K562 (cell line): ENCODE measurements at regions not wholly inside any gene's neighbourhood (a gene's known extent, or its start where the extent isn't known, plus 50 kb on each side); places are given as distances from the start of the nearest gene placed in this dataset.

ENCODE experiments used
- ATAC-seq: fragments of 200-7000 bp; cut with Tn5 transposase; 3 replicates; pipeline ENCODE4 v1.9.1; 2020; ENCODE audit warnings: moderate library complexity
- BruUV-seq: library from RNA; stranded (reverse); fragments of 400-500 nt; replicated peaks from 2 replicates; lab custom pipeline; 2021; lab: Mats Ljungman, UMichigan
- CTCF ChIA-PET: fragments of 300-600 bp; formaldehyde crosslinking; extraction: SDS; loops from one replicate; lab custom pipeline; 2021; ENCODE audit warnings: low intra/inter-chr PET ratio; lab: Yijun Ruan, JAX
- POLR2A ChIA-PET: fragments of 300-600, 350-650 bp; sonication (Branson Sonifier 250); formaldehyde crosslinking; extraction: SDS; loops from one replicate; lab custom pipeline; 2021; ENCODE audit warnings: antibody characterized with exemption, inconsistent platforms; lab: Yijun Ruan, JAX
- DNase-seq, 4 experiments: peaks; one replicate each; pipeline versions ENCODE4 v3.0.0 to v3.0.0-alpha.2; 2011 to 2018; ENCODE audit warnings: low spot score in 3 of 4, mixed read lengths in 3 of 4; ENCODE audit errors: extremely low read depth in 1 of 4
- FAIRE-seq: peaks from 2 replicates; lab custom pipeline; 2011; peaks lifted over from hg19 to GRCh38; lab: Jason Lieb, UNC
- H2AFZ ChIP-seq: 2 replicates; pipeline ENCODE4 v1.6.0; 2011; ENCODE audit warnings: low read depth, low read length, control low read depth, inconsistent platforms
- H3K27ac ChIP-seq: fragments of 200-600 bp; 3 replicates; pipeline ENCODE4 v1.8.0; 2011; ENCODE audit warnings: low read depth, mild to moderate bottlenecking, control low read depth, inconsistent platforms, low read length, moderate library complexity, mixed read lengths; ENCODE audit errors: extremely low read depth
- H3K27me3 ChIP-seq, 2 experiments: fragments of 300-600 bp in 1 of 2; 2 replicates in 1 of 2; 3 replicates in 1 of 2; pipeline versions ENCODE4 v1.6.0 to v1.8.0; 2011; ENCODE audit warnings: inconsistent platforms in 2 of 2, low read length in 2 of 2, mild to moderate bottlenecking in 1 of 2, mixed read lengths in 1 of 2, moderate library complexity in 1 of 2; ENCODE audit not compliant: control insufficient read depth in 2 of 2, insufficient read depth in 2 of 2
- H3K36me3 ChIP-seq: fragments of 300-600 bp; 3 replicates; pipeline ENCODE4 v1.8.0; 2011; ENCODE audit warnings: mild to moderate bottlenecking, low read length, inconsistent platforms; ENCODE audit not compliant: control insufficient read depth, insufficient read depth
- H3K4me1 ChIP-seq, 2 experiments: fragments of 200-600 bp in 1 of 2; replicated peaks in 1 of 2; 2 replicates in 1 of 2; 3 replicates in 1 of 2; pipeline versions ENCODE4 v1.5.1 to v1.8.0; 2011; ENCODE audit warnings: inconsistent platforms in 2 of 2, low read length in 2 of 2, mild to moderate bottlenecking in 1 of 2, mixed read lengths in 1 of 2, moderate library complexity in 1 of 2; ENCODE audit not compliant: control insufficient read depth in 2 of 2, insufficient read depth in 2 of 2
- H3K4me2 ChIP-seq: 2 replicates; pipeline ENCODE4 v1.6.1; 2011; ENCODE audit warnings: low read length, control low read depth, inconsistent platforms, mixed read lengths; ENCODE audit not compliant: insufficient read depth
- H3K4me3 ChIP-seq: fragments of 200-600 bp; sonication (generic), shearing (Covaris generic); 2 replicates; pipeline ENCODE4 v1.5.1; 2016; ENCODE audit warnings: control low read depth, inconsistent platforms
- H3K79me2 ChIP-seq: fragments of 200-600 bp; 3 replicates; pipeline ENCODE4 v1.8.0; 2011; ENCODE audit warnings: low read length, inconsistent platforms; ENCODE audit not compliant: control insufficient read depth, insufficient read depth
- H3K9ac ChIP-seq, 2 experiments: 2 replicates each; pipeline versions ENCODE4 v1.6.0 to v1.6.1; 2011; ENCODE audit warnings: low read depth in 2 of 2, low read length in 2 of 2, control low read depth in 1 of 2, inconsistent platforms in 1 of 2, mild to moderate bottlenecking in 1 of 2, mixed read lengths in 1 of 2; ENCODE audit not compliant: insufficient read depth in 1 of 2
- H3K9me1 ChIP-seq: one replicate; pipeline ENCODE4 v1.6.0; 2011; ENCODE audit warnings: inconsistent platforms, mild to moderate bottlenecking, low read length, moderate library complexity; ENCODE audit not compliant: control insufficient read depth, insufficient read depth
- H3K9me3 ChIP-seq: replicated peaks from 2 replicates; pipeline ENCODE4 v1.5.1; 2011; ENCODE audit warnings: low read depth, low read length, inconsistent platforms; ENCODE audit not compliant: control insufficient read depth, insufficient read depth
- H4K20me1 ChIP-seq: replicated peaks from 2 replicates; pipeline ENCODE4 v1.6.1; 2011; ENCODE audit warnings: low read length, inconsistent platforms, mixed read lengths; ENCODE audit not compliant: control insufficient read depth, insufficient read depth
- CHD4 ChIP-seq: fragments of 200-600 bp; sonication (generic); IDR thresholded peaks from 3 replicates; pipeline ENCODE4 v1.6.1; 2012; ENCODE audit warnings: low read depth, mild to moderate bottlenecking, mixed read lengths, low read length, inconsistent platforms; ENCODE audit not compliant: insufficient read depth, insufficient replicate concordance, poor library complexity, severe bottlenecking
- FIP1L1 ChIP-seq: fragments of 200-400 bp; formaldehyde crosslinking; IDR thresholded peaks from 2 replicates; pipeline ENCODE4 v1.6.1; 2018; ENCODE audit warnings: mild to moderate bottlenecking, low read depth, low read length; ENCODE audit not compliant: poor library complexity, severe bottlenecking
- HIVEP1 ChIP-seq: fragments of 250-450 bp; sonication (Bioruptor Pico); IDR thresholded peaks from 2 replicates; pipeline ENCODE4 v1.4.0; 2020; ENCODE audit warnings: mild to moderate bottlenecking
- IRF2 ChIP-seq: sonication (generic); formaldehyde crosslinking; IDR thresholded peaks from 2 replicates; pipeline ENCODE4 v1.8.1; 2022; ENCODE audit warnings: mild to moderate bottlenecking, missing genetic modification reagents
- MYBL2 ChIP-seq, 2 experiments: fragments of 450-650 bp in 1 of 2; sonication (generic) in 1 of 2; formaldehyde crosslinking in 1 of 2; IDR thresholded peaks; 2 replicates each; pipeline versions ENCODE4 v1.6.1 to v1.8.1; 2017 to 2022; ENCODE audit warnings: borderline replicate concordance in 1 of 2, inconsistent platforms in 1 of 2, low read depth in 1 of 2, mild to moderate bottlenecking in 1 of 2, missing genetic modification reagents in 1 of 2, moderate library complexity in 1 of 2
- POLR2AphosphoS2 ChIP-seq: IDR thresholded peaks from 2 replicates; pipeline ENCODE4 v1.6.1; 2012; ENCODE audit warnings: low read length, improper control_type of control experiment
- TAF7 ChIP-seq: fragments of 450-650 bp; IDR thresholded peaks from 2 replicates; pipeline ENCODE4 v1.6.1; 2016; ENCODE audit warnings: missing genetic modification characterization, missing compliant biosample characterization
- TBL1XR1 ChIP-seq, 2 experiments: IDR thresholded peaks; 2 replicates each; pipeline ENCODE4 v1.6.1; 2012; ENCODE audit warnings: improper control_type of control experiment in 2 of 2, low read length in 2 of 2, mild to moderate bottlenecking in 1 of 2
- TRIM24 ChIP-seq, 2 experiments: fragments of 450-650 bp; IDR thresholded peaks; 2 replicates each; pipeline ENCODE4 v1.6.1; 2016
- XRCC3 ChIP-seq: fragments of 450-650 bp; IDR thresholded peaks from 2 replicates; pipeline ENCODE4 v1.6.1; 2017; ENCODE audit warnings: mild to moderate bottlenecking, moderate library complexity
- ZNF551 ChIP-seq: fragments of 250-450 bp; sonication (Bioruptor Pico); IDR thresholded peaks from 2 replicates; pipeline ENCODE4 v1.5.0; 2021; ENCODE audit warnings: mild to moderate bottlenecking, moderate library complexity
- ZNF696 ChIP-seq: fragments of 250-450 bp; sonication (Bioruptor Pico); conservative IDR thresholded peaks from 2 replicates; pipeline ENCODE4 v1.4.0; 2020; ENCODE audit warnings: mild to moderate bottlenecking, moderate library complexity
- WGBS: fragments of 100-300 bp; shearing (Covaris generic); methylation state at CpG from one replicate; pipeline ENCODE4 v1.1.6; 2016; ENCODE audit warnings: low coverage, mixed read lengths; ENCODE audit not compliant: insufficient coverage; ENCODE audit errors: missing lambda C conversion rate; 5-methylcytosine and 5-hydroxymethylcytosine counted together
- in situ Hi-C: fragments of 300-500 bp; cut with MboI; formaldehyde crosslinking; loops from 4 replicates; pipeline ENCODE4 v1.15.0; 2018; ENCODE audit warnings: inconsistent platforms, mixed read lengths
- intact Hi-C: fragments of 100-400 bp; cut with micrococcal nuclease; formaldehyde crosslinking; loops from 2 replicates; pipeline ENCODE4 v1.14.2; 2022
- TF ChIP-seq, protein P1 (sequence below): sonication (generic); formaldehyde crosslinking; IDR thresholded peaks from 2 replicates; pipeline ENCODE4 v1.8.0; 2023; ENCODE audit warnings: mild to moderate bottlenecking, missing genetic modification reagents

DNA sequence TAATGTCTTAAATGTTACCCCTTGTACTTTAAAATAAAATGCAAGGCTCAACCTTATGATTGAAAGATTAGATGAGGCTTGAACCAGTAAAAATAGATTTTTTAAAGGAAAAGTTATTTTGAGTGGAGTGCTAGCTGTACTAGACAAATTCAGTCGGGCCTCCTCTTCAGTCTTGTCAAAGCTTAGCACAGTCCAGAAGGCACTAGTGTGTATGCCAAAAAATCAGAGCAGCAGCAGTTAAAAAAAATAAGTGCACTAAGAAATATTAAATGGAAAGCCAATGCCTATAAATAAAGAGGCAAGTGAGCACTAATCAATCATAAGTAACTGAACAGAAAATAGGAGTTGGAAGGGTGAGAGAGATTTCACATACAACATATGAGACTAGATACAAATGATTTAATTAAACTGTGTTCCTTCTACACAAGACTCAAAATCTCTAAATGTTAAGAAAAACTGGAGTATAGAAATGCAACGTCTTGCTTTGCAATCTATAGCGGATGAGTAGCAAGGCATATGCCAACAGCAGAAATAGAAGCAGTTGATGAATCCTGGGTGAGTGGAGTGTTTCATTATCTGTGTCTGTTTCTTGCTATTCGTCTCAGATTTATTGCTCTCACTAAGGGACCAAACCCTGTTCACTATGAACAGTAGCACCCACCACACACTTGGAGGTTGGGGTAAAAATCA, 172.1 kb downstream of the ETNK1 start:
- intact Hi-C loops, result no loop called here
- 0% methylated on average over 4 of the region's 4 CpGs for WGBS
- H3K9me1 ChIP-seq, result no peaks in the 10 kb centered on the region
- H2AFZ ChIP-seq, result no peak overlapping the region
- ATAC-seq (no peak), DNase-seq (no peak), FAIRE-seq (no peak)
- H3K36me3 ChIP-seq, result no peaks in the 10 kb centered on the region
- no peak overlapping the region for H3K4me3 ChIP-seq
- no peaks in the 10 kb centered on the region for H3K79me2 ChIP-seq
- in situ Hi-C loops, result no loop called here
- H3K4me1 ChIP-seq, result no peaks in the 10 kb centered on the region
- no TSS peak for BruUV-seq
- ChIA-PET CTCF (interaction anchor here (0.5 kb wide), 1 partner anchor 12 kb away, joined by 3 read pairs; no protein-coding TSS in a partner anchor), POLR2A (no interaction called here)
- H3K27ac ChIP-seq, result no peak overlapping the region
- H4K20me1 ChIP-seq, result no peaks in the 10 kb centered on the region
- H3K4me2 ChIP-seq, result no peak overlapping the region
- no peak for TF ChIP-seq FIP1L1
- H3K9me3 ChIP-seq, result no peaks in the 10 kb centered on the region
- no peak overlapping the region for H3K9ac ChIP-seq
- no peaks in the 10 kb centered on the region for H3K27me3 ChIP-seq

DNA sequence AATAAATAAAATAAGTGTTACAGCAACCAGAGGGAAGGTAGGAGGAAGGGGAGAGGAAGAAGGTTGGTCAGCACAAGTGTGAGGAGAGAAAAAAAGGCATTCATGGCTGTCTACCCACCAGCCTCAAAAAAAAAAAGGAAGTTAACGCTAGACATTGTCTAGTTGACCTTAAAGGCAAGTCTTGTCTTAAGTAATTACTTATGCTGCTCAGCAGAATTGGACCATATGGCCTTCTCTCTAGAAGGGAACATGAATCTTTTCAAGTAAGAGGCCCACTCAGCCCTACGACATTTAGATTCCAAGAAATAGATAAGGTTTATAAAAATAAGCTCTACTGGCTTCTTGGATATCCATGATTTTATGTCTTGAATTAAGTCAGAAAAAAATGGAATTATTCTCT, 172.7 kb downstream of the ETNK1 start:
- Histone ChIP-seq H3K4me3 (no peak overlapping the region), H3K27me3 (no peaks in the 10 kb centered on the region), H3K9ac (no peak overlapping the region), H3K9me3 (no peaks in the 10 kb centered on the region), H4K20me1 (no peaks in the 10 kb centered on the region), H2AFZ (no peak overlapping the region), H3K9me1 (no peaks in the 10 kb centered on the region), H3K4me2 (no peak overlapping the region), H3K4me1 (no peaks in the 10 kb centered on the region), H3K79me2 (no peaks in the 10 kb centered on the region), H3K36me3 (no peaks in the 10 kb centered on the region), H3K27ac (no peak overlapping the region)
- ATAC-seq (no peak), DNase-seq (no peak), FAIRE-seq (no peak)
- no TSS peak for BruUV-seq
- in situ Hi-C loops, result no loop called here
- POLR2A ChIA-PET, result no interaction called here
- intact Hi-C loops, result no loop called here
- CTCF ChIA-PET, result no interaction called here
- WGBS, result 0% methylated on average over 2 of the region's 2 CpGs
- TF ChIP-seq XRCC3 (no peak), ZNF551 (no peak), ZNF696 (CRISPR knock-in tag) (no peak), TBL1XR1 (IDR thresholded peaks at IDR 0.05; ENCODE audit: low read length in 2 of 2) (no peak), TRIM24 (IDR thresholded peaks at IDR 0.05) (no peak), TAF7 (no peak), MYBL2 (IDR thresholded peaks at IDR 0.05; ENCODE audit: low read depth) (no peak), MYBL2 (CRISPR knock-in tag; IDR thresholded peaks at IDR 0.05; ENCODE audit: borderline replicate concordance) (no peak), IRF2 (CRISPR knock-in tag) (no peak), HIVEP1 (CRISPR knock-in tag) (no peak), CHD4 (no peak), POLR2AphosphoS2 (no peak)
- TF ChIP-seq, protein P1, sequence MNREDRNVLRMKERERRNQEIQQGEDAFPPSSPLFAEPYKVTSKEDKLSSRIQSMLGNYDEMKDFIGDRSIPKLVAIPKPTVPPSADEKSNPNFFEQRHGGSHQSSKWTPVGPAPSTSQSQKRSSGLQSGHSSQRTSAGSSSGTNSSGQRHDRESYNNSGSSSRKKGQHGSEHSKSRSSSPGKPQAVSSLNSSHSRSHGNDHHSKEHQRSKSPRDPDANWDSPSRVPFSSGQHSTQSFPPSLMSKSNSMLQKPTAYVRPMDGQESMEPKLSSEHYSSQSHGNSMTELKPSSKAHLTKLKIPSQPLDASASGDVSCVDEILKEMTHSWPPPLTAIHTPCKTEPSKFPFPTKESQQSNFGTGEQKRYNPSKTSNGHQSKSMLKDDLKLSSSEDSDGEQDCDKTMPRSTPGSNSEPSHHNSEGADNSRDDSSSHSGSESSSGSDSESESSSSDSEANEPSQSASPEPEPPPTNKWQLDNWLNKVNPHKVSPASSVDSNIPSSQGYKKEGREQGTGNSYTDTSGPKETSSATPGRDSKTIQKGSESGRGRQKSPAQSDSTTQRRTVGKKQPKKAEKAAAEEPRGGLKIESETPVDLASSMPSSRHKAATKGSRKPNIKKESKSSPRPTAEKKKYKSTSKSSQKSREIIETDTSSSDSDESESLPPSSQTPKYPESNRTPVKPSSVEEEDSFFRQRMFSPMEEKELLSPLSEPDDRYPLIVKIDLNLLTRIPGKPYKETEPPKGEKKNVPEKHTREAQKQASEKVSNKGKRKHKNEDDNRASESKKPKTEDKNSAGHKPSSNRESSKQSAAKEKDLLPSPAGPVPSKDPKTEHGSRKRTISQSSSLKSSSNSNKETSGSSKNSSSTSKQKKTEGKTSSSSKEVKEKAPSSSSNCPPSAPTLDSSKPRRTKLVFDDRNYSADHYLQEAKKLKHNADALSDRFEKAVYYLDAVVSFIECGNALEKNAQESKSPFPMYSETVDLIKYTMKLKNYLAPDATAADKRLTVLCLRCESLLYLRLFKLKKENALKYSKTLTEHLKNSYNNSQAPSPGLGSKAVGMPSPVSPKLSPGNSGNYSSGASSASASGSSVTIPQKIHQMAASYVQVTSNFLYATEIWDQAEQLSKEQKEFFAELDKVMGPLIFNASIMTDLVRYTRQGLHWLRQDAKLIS (CRISPR knock-in tag), result no peak
